Pulmonary artery endothelial cell (primary cell): ENCODE measurements at regions not wholly inside any gene's neighbourhood (a gene's known extent, or its start where the extent isn't known, plus 50 kb on each side); places are given as distances from the start of the nearest gene placed in this dataset.
"Not testable (repeated sequence)": the region's sequence is repeated elsewhere in the genome, so short reads cannot be mapped to it uniquely, and the experiment has no call there.

ENCODE experiments used
- DNase-seq: peaks from one replicate; pipeline ENCODE4 v3.0.0-alpha.2; 2011; ENCODE audit warnings: low read depth, low spot score

GRCh38 chr2:84144345-84144744 is 314.7 kb downstream of the SUCLG1 start:
- DNase-seq: no peak

GRCh38 chr2:84137034-84137433 is 322.0 kb downstream of the SUCLG1 start:
- no peak for DNase-seq

GRCh38 chr2:84132370-84132769 is 326.7 kb downstream of the SUCLG1 start:
- no peak for DNase-seq

- no peak for DNase-seq
These were observed 327.7 kb downstream of the SUCLG1 start for GRCh38 chr2:84131278-84131830.

- DNase-seq: no peak
These were observed 330.1 kb downstream of the SUCLG1 start for GRCh38 chr2:84129018-84129417.

- not testable (repeated sequence) for DNase-seq
These were observed 331.3 kb downstream of the SUCLG1 start for GRCh38 chr2:84127812-84128211.

GRCh38 chr2:84126530-84126929 is 332.6 kb downstream of the SUCLG1 start:
- no peak for DNase-seq

GRCh38 chr2:84126084-84126483 is 333.0 kb downstream of the SUCLG1 start:
- no peak for DNase-seq

GRCh38 chr2:84116143-84116542 is 342.9 kb downstream of the SUCLG1 start:
- no peak for DNase-seq

- no peak for DNase-seq
These were observed 343.8 kb downstream of the SUCLG1 start for GRCh38 chr2:84115173-84115857.

- not testable (repeated sequence) for DNase-seq
These were observed 355.1 kb downstream of the SUCLG1 start for GRCh38 chr2:84103816-84104527.

GRCh38 chr2:84102274-84102673 is 356.8 kb downstream of the SUCLG1 start:
- no peak for DNase-seq

- DNase-seq: no peak
These were observed 370.4 kb downstream of the SUCLG1 start for GRCh38 chr2:84088656-84089055.

GRCh38 chr2:84085562-84085961 is 373.5 kb downstream of the SUCLG1 start:
- no peak for DNase-seq

GRCh38 chr2:84084856-84085255 is 374.2 kb downstream of the SUCLG1 start:
- no peak for DNase-seq

- DNase-seq: no peak
These were observed 375.1 kb downstream of the SUCLG1 start for GRCh38 chr2:84083984-84084383.

- no peak for DNase-seq
These were observed 380.6 kb downstream of the SUCLG1 start for GRCh38 chr2:84078471-84078870.

- DNase-seq: no peak
These were observed 381.6 kb downstream of the SUCLG1 start for GRCh38 chr2:84077496-84077895.

GRCh38 chr2:84071050-84071449 is 388.0 kb downstream of the SUCLG1 start:
- DNase-seq: no peak

- DNase-seq: no peak
These were observed 393.2 kb downstream of the SUCLG1 start for GRCh38 chr2:84065857-84066256.

GRCh38 chr2:84057917-84058560 is 401.0 kb downstream of the SUCLG1 start:
- no peak for DNase-seq

- no peak for DNase-seq
These were observed 403.3 kb downstream of the SUCLG1 start for GRCh38 chr2:84055816-84056215.
